HEK293T (cell line): ENCODE measurements at regions not wholly inside any gene's neighbourhood (a gene's known extent, or its start where the extent isn't known, plus 50 kb on each side); places are given as distances from the start of the nearest gene placed in this dataset.

Experiments
- CTCF ChIA-PET: fragments of 350-600 bp; formaldehyde crosslinking; extraction: SDS; loops from one replicate; lab custom pipeline; 2021; ENCODE audit warnings: antibody characterized with exemption, inconsistent platforms; lab: Yijun Ruan, JAX
- POLR2A ChIA-PET: fragments of 350-600 bp; formaldehyde crosslinking; extraction: SDS; loops from one replicate; lab custom pipeline; 2020; ENCODE audit warnings: antibody characterized with exemption, inconsistent platforms; lab: Yijun Ruan, JAX
- DNase-seq: peaks from one replicate; pipeline ENCODE4 v3.0.0; 2012; ENCODE audit warnings: mixed read lengths; ENCODE audit errors: extremely low spot score
- ARNT ChIP-seq: fragments of 450-650 bp; IDR thresholded peaks from 2 replicates; pipeline ENCODE4 v1.6.1; 2017; ENCODE audit warnings: mild to moderate bottlenecking
- BHLHE40 ChIP-seq: fragments of 450-650 bp; IDR thresholded peaks from 2 replicates; pipeline ENCODE4 v1.6.1; 2016; ENCODE audit warnings: mild to moderate bottlenecking, moderate library complexity, borderline replicate concordance
- CTBP1 ChIP-seq: fragments of 450-650 bp; IDR thresholded peaks from 2 replicates; pipeline ENCODE4 v1.6.1; 2016; ENCODE audit warnings: borderline replicate concordance
- ELF4 ChIP-seq: fragments of 450-650 bp; IDR thresholded peaks from 2 replicates; pipeline ENCODE4 v1.6.1; 2017; ENCODE audit warnings: antibody characterized with exemption
- FOXA1 ChIP-seq: fragments of 450-650 bp; IDR thresholded peaks from 2 replicates; pipeline ENCODE4 v1.6.1; 2016; ENCODE audit warnings: mild to moderate bottlenecking
- FOXK2 ChIP-seq: fragments of 450-650 bp; IDR thresholded peaks from 2 replicates; pipeline ENCODE4 v1.6.1; 2016; ENCODE audit warnings: mild to moderate bottlenecking
- FOXM1 ChIP-seq: fragments of 450-650 bp; IDR thresholded peaks from 2 replicates; pipeline ENCODE4 v1.6.1; 2017; ENCODE audit warnings: mild to moderate bottlenecking, borderline replicate concordance
- HDGF ChIP-seq: fragments of 450-650 bp; IDR thresholded peaks from 2 replicates; pipeline ENCODE4 v1.6.1; 2017; ENCODE audit warnings: antibody characterized with exemption, borderline replicate concordance
- L3MBTL2 ChIP-seq: fragments of 450-650 bp; conservative IDR thresholded peaks from 2 replicates; pipeline ENCODE4 v1.6.1; 2016; ENCODE audit warnings: mild to moderate bottlenecking
- LEF1 ChIP-seq: fragments of 450-650 bp; IDR thresholded peaks from 2 replicates; pipeline ENCODE4 v1.6.1; 2017; ENCODE audit warnings: mild to moderate bottlenecking, borderline replicate concordance
- NFRKB ChIP-seq: fragments of 450-650 bp; IDR thresholded peaks from 2 replicates; pipeline ENCODE4 v1.6.1; 2016; ENCODE audit warnings: mild to moderate bottlenecking, moderate library complexity
- SP1 ChIP-seq: fragments of 450-650 bp; IDR thresholded peaks from 2 replicates; pipeline ENCODE4 v1.6.1; 2017
- SUZ12 ChIP-seq: fragments of 450-650 bp; IDR thresholded peaks from 2 replicates; pipeline ENCODE4 v1.6.1; 2016; ENCODE audit warnings: mild to moderate bottlenecking
- TARDBP ChIP-seq: fragments of 450-650 bp; IDR thresholded peaks from 2 replicates; pipeline ENCODE4 v1.6.1; 2016
- ZNF384 ChIP-seq: fragments of 450-650 bp; IDR thresholded peaks from 2 replicates; pipeline ENCODE4 v1.6.1; 2016
- TF ChIP-seq, protein P1 (sequence below): fragments of 450-650 bp; IDR thresholded peaks from 2 replicates; pipeline ENCODE4 v1.6.1; 2016

DNA sequence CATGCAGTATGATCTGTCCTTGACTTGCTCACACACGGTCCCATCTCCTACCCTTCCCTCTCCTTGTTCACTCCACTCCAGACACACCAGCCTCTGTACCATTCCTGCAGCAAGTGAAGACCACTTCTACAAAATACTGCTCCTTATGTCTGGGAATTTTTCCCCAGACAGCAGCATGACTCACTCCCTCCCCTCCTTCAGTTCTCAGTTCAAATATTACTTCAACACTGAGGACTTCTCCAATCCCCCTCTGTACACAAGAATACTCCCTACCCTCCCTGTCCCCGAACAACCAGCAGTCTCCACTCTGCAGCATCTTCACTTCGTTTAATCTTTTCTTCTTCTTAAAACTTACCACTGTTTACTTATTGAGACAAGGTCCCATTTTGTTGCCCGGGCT lies 474.0 kb downstream of the GPAM start:
- ChIA-PET CTCF (no interaction called here), POLR2A (no interaction called here)
- no peak for DNase-seq
- TF ChIP-seq, protein P1, sequence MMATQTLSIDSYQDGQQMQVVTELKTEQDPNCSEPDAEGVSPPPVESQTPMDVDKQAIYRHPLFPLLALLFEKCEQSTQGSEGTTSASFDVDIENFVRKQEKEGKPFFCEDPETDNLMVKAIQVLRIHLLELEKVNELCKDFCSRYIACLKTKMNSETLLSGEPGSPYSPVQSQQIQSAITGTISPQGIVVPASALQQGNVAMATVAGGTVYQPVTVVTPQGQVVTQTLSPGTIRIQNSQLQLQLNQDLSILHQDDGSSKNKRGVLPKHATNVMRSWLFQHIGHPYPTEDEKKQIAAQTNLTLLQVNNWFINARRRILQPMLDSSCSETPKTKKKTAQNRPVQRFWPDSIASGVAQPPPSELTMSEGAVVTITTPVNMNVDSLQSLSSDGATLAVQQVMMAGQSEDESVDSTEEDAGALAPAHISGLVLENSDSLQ, result no peak
- TF ChIP-seq FOXM1, result no peak
- TF ChIP-seq BHLHE40, result no peak
- TF ChIP-seq ARNT, result no peak
- no peak for TF ChIP-seq LEF1
- TF ChIP-seq ZNF384, result no peak
- no peak for TF ChIP-seq L3MBTL2

DNA sequence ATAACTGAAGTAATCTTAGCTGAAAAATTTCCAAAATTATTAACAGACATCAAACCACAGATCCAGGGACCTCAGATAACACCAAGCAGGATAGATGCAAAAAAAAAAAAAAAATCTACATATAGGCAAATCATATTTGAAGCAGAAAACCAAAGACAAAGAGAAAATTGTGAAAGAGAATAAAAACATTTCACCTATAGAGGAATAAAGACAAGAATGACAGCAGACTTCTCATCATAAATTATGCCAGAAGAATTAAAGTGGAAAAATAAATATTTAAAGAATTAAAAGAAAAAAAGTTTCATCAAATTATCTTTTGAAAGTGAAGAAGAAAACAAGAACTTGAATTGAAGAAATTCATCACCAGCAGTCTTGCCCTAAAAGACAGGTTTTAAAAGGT lies 467.5 kb downstream of the GPAM start:
- TF ChIP-seq SUZ12, result no peak
- no peak for TF ChIP-seq TARDBP
- no peak for TF ChIP-seq L3MBTL2
- TF ChIP-seq ELF4, result no peak
- no peak for TF ChIP-seq CTBP1
- TF ChIP-seq SP1, result no peak
- no peak for TF ChIP-seq LEF1
- TF ChIP-seq NFRKB, result no peak
- no peak for TF ChIP-seq FOXK2
- CTCF ChIA-PET, result no interaction called here
- POLR2A ChIA-PET, result no interaction called here
- no peak for DNase-seq

DNA sequence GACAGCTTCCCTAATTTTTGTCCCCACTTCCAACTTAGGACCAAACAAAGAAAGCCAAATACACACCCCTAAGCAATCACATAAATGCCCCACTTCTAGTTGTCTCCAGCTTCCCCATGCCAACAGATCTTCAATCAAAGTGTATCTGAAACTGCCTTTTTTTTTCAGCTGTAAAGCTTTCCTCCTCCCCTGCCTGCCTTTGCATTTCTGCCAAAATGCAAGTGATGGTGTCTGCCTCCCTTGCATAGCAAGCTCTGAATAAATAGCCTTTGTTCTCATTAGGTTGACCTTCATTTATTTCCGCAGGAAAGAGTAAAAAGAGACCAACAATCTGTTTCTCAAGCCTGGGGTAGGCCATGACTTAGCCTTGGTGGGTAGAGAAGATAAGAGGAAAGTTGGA lies 459.4 kb downstream of the GPAM start:
- no peak for DNase-seq
- ChIA-PET CTCF (no interaction called here), POLR2A (no interaction called here)
- no peak for TF ChIP-seq LEF1
- TF ChIP-seq BHLHE40, result no peak
- TF ChIP-seq TARDBP, result no peak
- no peak for TF ChIP-seq SP1
- no peak for TF ChIP-seq FOXA1
- TF ChIP-seq ARNT, result no peak
- no peak for TF ChIP-seq SUZ12
- TF ChIP-seq NFRKB, result no peak
- no peak for TF ChIP-seq ZNF384
- no peak for TF ChIP-seq FOXM1
- no peak for TF ChIP-seq HDGF
- no peak for TF ChIP-seq FOXK2
- no peak for TF ChIP-seq L3MBTL2
- no peak for TF ChIP-seq ELF4
- TF ChIP-seq, protein P1, result no peak
- TF ChIP-seq CTBP1, result no peak

DNA sequence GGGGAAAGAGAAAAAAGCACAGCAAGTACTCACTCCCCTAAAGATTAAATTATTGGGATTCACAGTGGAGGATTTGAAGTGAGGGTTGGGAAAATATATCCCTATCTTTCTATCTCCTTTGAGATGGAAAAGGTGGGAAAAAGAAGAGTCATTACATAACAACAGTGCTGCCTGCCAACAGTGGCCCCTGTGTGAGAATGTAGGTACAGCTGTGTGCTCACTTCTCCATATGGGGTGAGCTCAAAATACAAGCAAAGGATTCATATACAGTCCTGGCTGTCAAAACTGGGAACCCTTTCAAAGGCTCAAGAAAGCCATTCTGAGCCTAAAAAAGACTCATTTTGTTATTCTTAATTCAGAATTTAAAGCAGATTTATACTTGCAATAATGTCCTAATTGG lies 458.5 kb downstream of the GPAM start:
- ChIA-PET POLR2A (no interaction called here), CTCF (no interaction called here)
- DNase-seq, result no peak
- no peak for TF ChIP-seq HDGF
- TF ChIP-seq TARDBP, result no peak
- no peak for TF ChIP-seq ZNF384
- no peak for TF ChIP-seq FOXK2
- no peak for TF ChIP-seq FOXA1
- TF ChIP-seq, protein P1, result no peak
- no peak for TF ChIP-seq SP1
- TF ChIP-seq BHLHE40, result no peak
- TF ChIP-seq ELF4, result no peak
- no peak for TF ChIP-seq L3MBTL2
- no peak for TF ChIP-seq LEF1
- no peak for TF ChIP-seq ARNT
- no peak for TF ChIP-seq CTBP1

DNA sequence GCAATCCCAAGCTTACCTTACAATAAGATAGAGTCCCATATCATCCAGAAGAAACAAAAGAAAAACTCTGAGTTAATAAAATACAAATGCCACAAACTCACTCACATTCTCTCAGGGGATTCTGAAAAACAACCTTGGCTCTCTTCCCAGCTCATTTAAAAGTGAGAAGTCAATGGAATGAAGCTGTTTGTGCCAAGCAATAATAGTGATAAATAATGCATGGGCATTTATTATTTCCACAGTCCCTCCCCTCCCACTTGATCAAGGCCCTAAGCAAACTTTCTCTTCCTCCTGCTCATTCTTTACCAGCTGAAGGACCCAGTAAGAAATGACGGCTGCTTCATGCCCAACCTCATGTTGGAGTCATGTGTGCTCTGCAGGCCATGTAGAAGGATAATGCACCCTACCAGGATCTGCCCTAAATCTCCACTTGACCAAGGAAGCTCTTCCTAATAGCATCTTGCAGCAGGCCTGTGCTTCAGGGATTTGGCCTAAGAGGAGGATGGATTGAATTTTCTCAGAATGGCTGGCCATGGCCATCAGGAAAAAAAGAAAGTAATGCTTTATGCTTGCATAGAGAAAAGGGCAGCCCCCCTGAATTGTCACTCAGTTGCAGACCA lies 451.3 kb downstream of the GPAM start:
- ChIA-PET CTCF (no interaction called here), POLR2A (no interaction called here)
- TF ChIP-seq TARDBP, result no peak
- no peak for TF ChIP-seq NFRKB
- TF ChIP-seq, protein P1, result no peak
- no peak for TF ChIP-seq ARNT
- TF ChIP-seq ZNF384, result no peak
- TF ChIP-seq HDGF, result no peak
- no peak for DNase-seq

DNA sequence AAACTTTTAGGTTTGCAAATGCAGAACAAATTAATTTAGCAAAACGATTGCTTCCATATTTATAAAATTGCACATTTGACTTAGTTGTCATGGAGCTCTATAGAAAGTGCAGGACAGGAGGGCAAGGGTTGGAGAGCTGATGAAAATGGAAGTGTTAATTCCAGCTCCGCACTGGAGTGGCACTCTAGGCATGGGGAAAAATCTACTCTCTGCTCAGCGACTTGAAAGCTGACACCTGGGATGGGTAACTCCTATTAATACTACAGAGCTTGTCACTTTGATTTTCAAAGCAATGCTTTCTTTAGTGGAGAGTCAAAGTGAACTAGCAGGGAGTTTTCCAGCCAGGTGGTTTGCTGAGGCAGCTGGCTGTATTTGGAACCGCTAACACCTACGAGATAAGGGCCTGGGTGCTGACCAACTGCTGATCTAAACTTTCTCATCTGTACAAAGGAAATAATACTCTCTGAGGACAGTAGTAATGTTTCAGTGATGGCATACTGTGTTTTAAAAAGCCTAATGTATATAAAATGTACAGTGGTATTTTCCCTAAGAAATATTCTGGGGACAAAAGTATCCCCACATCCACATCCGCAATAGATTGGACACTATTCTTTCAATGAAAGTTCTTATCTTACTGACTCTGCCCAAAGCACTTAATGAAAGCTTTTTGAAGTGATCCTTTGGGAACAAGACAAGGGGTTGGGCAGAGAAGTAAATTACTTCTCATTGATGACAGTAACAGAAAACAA lies 444.3 kb downstream of the GPAM start:
- DNase-seq, result no peak
- POLR2A ChIA-PET, result no interaction called here
- TF ChIP-seq ZNF384 (no peak), LEF1 (no peak), SUZ12 (no peak), HDGF (no peak), NFRKB (no peak), BHLHE40 (no peak), SP1 (no peak), CTBP1 (no peak), L3MBTL2 (no peak), TARDBP (no peak), FOXA1 (no peak)
- TF ChIP-seq, protein P1, result no peak

More for the DNA sequence above, 444.3 kb downstream of the GPAM start:
- CTCF ChIA-PET, result no interaction called here
